ENCODE measurements at regions not wholly inside any gene's neighbourhood (a gene's known extent, or its start where the extent isn't known, plus 50 kb on each side); places are given as distances from the start of the nearest gene placed in this dataset.

DNA sequence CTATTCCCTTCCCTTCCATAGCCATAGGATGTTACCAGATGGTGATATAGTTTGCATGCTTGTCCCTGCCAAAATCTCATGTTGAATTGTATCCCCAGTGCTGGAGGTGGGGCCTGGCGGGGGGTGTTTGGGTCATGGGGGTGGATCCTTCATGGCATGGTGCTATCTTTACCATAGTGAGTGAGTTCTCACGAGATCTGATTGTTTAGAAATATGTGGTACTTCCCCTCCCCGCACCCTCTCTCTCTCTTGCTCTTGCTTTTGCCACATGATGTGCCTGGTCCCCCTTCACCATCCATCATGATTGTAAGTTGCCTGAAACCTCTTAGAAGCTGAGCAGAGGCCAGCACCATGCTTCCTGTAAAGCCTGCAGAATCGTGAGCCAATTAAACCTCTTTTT, 181.3 kb downstream of the CAND1 start:
- ChIA-PET CTCF (no interaction called here), RAD21 (ENCODE audit: low non-redundant PET in 1 of 2, low total read pairs in 2 of 2, uncharacterized antibody in 2 of 2, unreplicated experiment in 2 of 2) (no interaction called here), POLR2A (no interaction called here)
- H3K4me1 ChIP-seq (ENCODE audit: control insufficient read depth in 1 of 2, insufficient read depth in 2 of 2, low read length in 2 of 2) = no peaks in the 10 kb centered on the region
- no peak for TF ChIP-seq JUND (IDR thresholded peaks at IDR 0.05)
- TF ChIP-seq TCF7L2 (IDR thresholded peaks at IDR 0.05; ENCODE audit: borderline replicate concordance, extremely low read depth, insufficient read depth, insufficient read length) = no peak
- TF ChIP-seq RAD21 (IDR thresholded peaks at IDR 0.05; ENCODE audit: low read depth) = no peak
- TF ChIP-seq, protein P1, sequence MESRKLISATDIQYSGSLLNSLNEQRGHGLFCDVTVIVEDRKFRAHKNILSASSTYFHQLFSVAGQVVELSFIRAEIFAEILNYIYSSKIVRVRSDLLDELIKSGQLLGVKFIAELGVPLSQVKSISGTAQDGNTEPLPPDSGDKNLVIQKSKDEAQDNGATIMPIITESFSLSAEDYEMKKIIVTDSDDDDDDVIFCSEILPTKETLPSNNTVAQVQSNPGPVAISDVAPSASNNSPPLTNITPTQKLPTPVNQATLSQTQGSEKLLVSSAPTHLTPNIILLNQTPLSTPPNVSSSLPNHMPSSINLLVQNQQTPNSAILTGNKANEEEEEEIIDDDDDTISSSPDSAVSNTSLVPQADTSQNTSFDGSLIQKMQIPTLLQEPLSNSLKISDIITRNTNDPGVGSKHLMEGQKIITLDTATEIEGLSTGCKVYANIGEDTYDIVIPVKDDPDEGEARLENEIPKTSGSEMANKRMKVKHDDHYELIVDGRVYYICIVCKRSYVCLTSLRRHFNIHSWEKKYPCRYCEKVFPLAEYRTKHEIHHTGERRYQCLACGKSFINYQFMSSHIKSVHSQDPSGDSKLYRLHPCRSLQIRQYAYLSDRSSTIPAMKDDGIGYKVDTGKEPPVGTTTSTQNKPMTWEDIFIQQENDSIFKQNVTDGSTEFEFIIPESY (IDR thresholded peaks at IDR 0.05; ENCODE audit: extremely low read depth, insufficient replicate concordance, low read length) = no peak
- no peak for TF ChIP-seq SP1 (IDR thresholded peaks at IDR 0.05; ENCODE audit: low read depth)
- no peak overlapping the region for H2AFZ ChIP-seq (ENCODE audit: low read depth, low read length, poor library complexity, severe bottlenecking)
- H3K9ac ChIP-seq (ENCODE audit: low read length) = no peak overlapping the region
- no peak overlapping the region for H3K4me3 ChIP-seq (replicated peaks in 1 of 2; ENCODE audit: low read depth in 1 of 2, low read length in 2 of 2)
- intact Hi-C loops (cut with micrococcal nuclease) = no loop called here
- no TSS peak for BruUV-seq (replicated peaks)
- no peaks in the 10 kb centered on the region for H3K9me3 ChIP-seq (ENCODE audit: control insufficient read depth in 1 of 2, insufficient read depth in 1 of 2, low read depth in 1 of 2, low read length in 2 of 2)
- H3K9me2 ChIP-seq (ENCODE audit: insufficient read depth) = no peaks in the 10 kb centered on the region
- H3K4me2 ChIP-seq (ENCODE audit: low read length) = no peak overlapping the region
- H4K20me1 ChIP-seq (ENCODE audit: insufficient read depth) = no peaks in the 10 kb centered on the region
- ATAC-seq (no peak), DNase-seq (ENCODE audit: low read depth, low spot score) (no peak)
- no peak overlapping the region for H3K27ac ChIP-seq (ENCODE audit: low read depth, low read length)
- no peaks in the 10 kb centered on the region for H3K79me2 ChIP-seq (ENCODE audit: insufficient read depth, low read length)
- H3K27me3 ChIP-seq (ENCODE audit: insufficient read depth, low read length) = no peaks in the 10 kb centered on the region
- no peaks in the 10 kb centered on the region for H3K36me3 ChIP-seq (ENCODE audit: control insufficient read depth in 1 of 2, insufficient read depth in 2 of 2, low read length in 2 of 2)

DNA sequence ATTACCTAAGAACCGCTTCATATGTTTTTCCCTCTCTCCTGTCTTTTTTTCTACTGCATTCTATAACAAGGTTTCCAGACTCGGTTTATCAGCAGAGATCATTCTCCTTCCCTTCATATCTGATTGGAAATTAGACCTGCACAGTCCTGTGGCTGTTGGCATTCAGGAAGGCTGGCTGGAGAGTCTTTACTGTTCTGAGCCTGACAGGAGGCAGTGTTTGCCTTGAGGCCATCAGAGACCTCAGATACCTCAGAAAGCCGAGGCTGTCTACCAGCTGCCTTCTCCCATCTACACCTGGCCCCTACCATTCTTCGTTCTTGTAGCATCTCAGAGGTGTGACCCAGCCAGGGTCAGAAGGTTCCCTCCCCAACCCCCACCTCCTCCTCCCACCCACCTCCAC, 182.0 kb downstream of the CAND1 start:
- CTCF ChIA-PET = no interaction called here
- Histone ChIP-seq H3K4me1 (ENCODE audit: control insufficient read depth in 1 of 2, insufficient read depth in 2 of 2, low read length in 2 of 2) (no peaks in the 10 kb centered on the region), H3K9me3 (ENCODE audit: control insufficient read depth in 1 of 2, insufficient read depth in 1 of 2, low read depth in 1 of 2, low read length in 2 of 2) (no peaks in the 10 kb centered on the region), H3K27me3 (ENCODE audit: insufficient read depth, low read length) (no peaks in the 10 kb centered on the region), H3K9me2 (ENCODE audit: insufficient read depth) (no peaks in the 10 kb centered on the region), H3K4me2 (ENCODE audit: low read length) (no peak overlapping the region), H3K4me3 (replicated peaks in 1 of 2; ENCODE audit: low read depth in 1 of 2, low read length in 2 of 2) (no peak overlapping the region), H2AFZ (ENCODE audit: low read depth, low read length, poor library complexity, severe bottlenecking) (no peak overlapping the region), H4K20me1 (ENCODE audit: insufficient read depth) (no peaks in the 10 kb centered on the region), H3K27ac (ENCODE audit: low read depth, low read length) (no peak overlapping the region), H3K36me3 (ENCODE audit: control insufficient read depth in 1 of 2, insufficient read depth in 2 of 2, low read length in 2 of 2) (no peaks in the 10 kb centered on the region), H3K79me2 (ENCODE audit: insufficient read depth, low read length) (no peaks in the 10 kb centered on the region), H3K9ac (ENCODE audit: low read length) (no peak overlapping the region)
- RAD21 ChIA-PET (ENCODE audit: low non-redundant PET in 1 of 2, low total read pairs in 2 of 2, uncharacterized antibody in 2 of 2, unreplicated experiment in 2 of 2) = no interaction called here
- POLR2A ChIA-PET = no interaction called here
- BruUV-seq (replicated peaks) = no TSS peak
- intact Hi-C loops (cut with micrococcal nuclease) = no loop called here
- no peak for ATAC-seq
- TF ChIP-seq EGR1 (IDR thresholded peaks at IDR 0.05; ENCODE audit: low read depth) (no peak), EZH2 (IDR thresholded peaks at IDR 0.05) (no peak)
- no peak for DNase-seq (ENCODE audit: low read depth, low spot score)
